ENCODE measurements at regions not wholly inside any gene's neighbourhood (a gene's known extent, or its start where the extent isn't known, plus 50 kb on each side); places are given as distances from the start of the nearest gene placed in this dataset.

DNA sequence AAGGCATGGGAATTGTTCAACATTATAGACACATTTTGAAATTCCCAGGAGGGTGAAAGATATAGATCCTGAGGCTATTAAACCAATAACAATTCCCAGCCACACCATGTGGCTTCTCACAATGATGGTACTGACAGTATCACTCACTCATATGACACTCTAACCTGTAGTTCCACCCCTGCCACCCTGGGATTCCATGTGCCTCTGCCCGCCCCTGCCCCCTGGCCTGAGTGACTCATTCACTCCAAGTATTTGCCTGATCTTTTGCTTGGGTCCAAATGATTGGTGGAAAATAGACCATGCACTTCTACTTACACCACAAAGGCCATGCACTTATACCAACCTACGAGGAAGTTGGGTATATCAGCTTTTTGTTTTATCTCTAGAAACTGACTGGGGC is 305.2 kb upstream of the DAB2 start:
- no peak for TF ChIP-seq TAF1 (IDR thresholded peaks at IDR 0.05; ENCODE audit: low read depth, low read length)
- no peak for TF ChIP-seq POLR2A (IDR thresholded peaks at IDR 0.05; ENCODE audit: low read depth, low read length)
- TF ChIP-seq POLR2AphosphoS5 (IDR thresholded peaks at IDR 0.05; ENCODE audit: low read depth, low read length), result no peak
- TF ChIP-seq PAX5 (IDR thresholded peaks at IDR 0.05; ENCODE audit: insufficient read depth, low read length, severe bottlenecking), result no peak
- TF ChIP-seq POU2F2 (IDR thresholded peaks at IDR 0.05; ENCODE audit: low read depth, low read length), result no peak

Data from GM12891 (cell line).